SH-SY5Y (cell line): ENCODE measurements at regions not wholly inside any gene's neighbourhood (a gene's known extent, or its start where the extent isn't known, plus 50 kb on each side); places are given as distances from the start of the nearest gene placed in this dataset.
A peak's percentile ranks its signal among the peaks of the same experiment; 100 is the strongest.

Source experiments
- GATA2 ChIP-seq: IDR thresholded peaks from 2 replicates; pipeline ENCODE4 v1.6.1; 2011; ENCODE audit warnings: mild to moderate bottlenecking, low read depth, low read length
- GATA3 ChIP-seq: IDR thresholded peaks from 2 replicates; pipeline ENCODE4 v1.6.1; 2011; ENCODE audit warnings: low read depth, mild to moderate bottlenecking, low read length, moderate library complexity

GRCh38 chr4:115720611-115721010 is 607.2 kb upstream of the NDST4 start:
- no peak for TF ChIP-seq GATA2

GRCh38 chr4:115711575-115711974 is 598.2 kb upstream of the NDST4 start:
- TF ChIP-seq GATA3 (no peak), GATA2 (no peak)

- TF ChIP-seq GATA2 (no peak), GATA3 (no peak)
Measured at GRCh38 chr4:115688961-115689360, 575.5 kb upstream of the NDST4 start.

- TF ChIP-seq GATA3 = no peak
- TF ChIP-seq GATA2 = no peak
Measured at GRCh38 chr4:115687052-115687755, 573.8 kb upstream of the NDST4 start.

- TF ChIP-seq GATA3 (no peak), GATA2 (no peak)
Measured at GRCh38 chr4:115678425-115678941, 565.1 kb upstream of the NDST4 start.

- TF ChIP-seq GATA3 (no peak), GATA2 (no peak)
Measured at GRCh38 chr4:115675719-115676118, 562.3 kb upstream of the NDST4 start.

GRCh38 chr4:115674485-115674884 is 561.1 kb upstream of the NDST4 start:
- TF ChIP-seq GATA2 = no peak

GRCh38 chr4:115671581-115671980 is 558.2 kb upstream of the NDST4 start:
- TF ChIP-seq GATA3 (no peak), GATA2 (no peak)

GRCh38 chr4:115670930-115671329 is 557.5 kb upstream of the NDST4 start:
- TF ChIP-seq GATA3 (no peak), GATA2 (no peak)

- TF ChIP-seq GATA3 = no peak
- no peak for TF ChIP-seq GATA2
Measured at GRCh38 chr4:115668396-115668795, 555.0 kb upstream of the NDST4 start.

- TF ChIP-seq GATA2 (peak; percentile 86), GATA3 (peak; percentile 81)
Measured at GRCh38 chr4:115664285-115664684, 550.9 kb upstream of the NDST4 start.

GRCh38 chr4:115660465-115660864 is 547.0 kb upstream of the NDST4 start:
- TF ChIP-seq GATA2 (no peak), GATA3 (no peak)

- TF ChIP-seq GATA2 (no peak), GATA3 (no peak)
Measured at GRCh38 chr4:115657991-115658650, 544.7 kb upstream of the NDST4 start.

- TF ChIP-seq GATA3 (no peak), GATA2 (no peak)
Measured at GRCh38 chr4:115655626-115656025, 542.2 kb upstream of the NDST4 start.

- TF ChIP-seq GATA2 = no peak
- no peak for TF ChIP-seq GATA3
Measured at GRCh38 chr4:115648786-115649185, 535.4 kb upstream of the NDST4 start.
